C4-2B (cell line): ENCODE measurements at regions not wholly inside any gene's neighbourhood (a gene's known extent, or its start where the extent isn't known, plus 50 kb on each side); places are given as distances from the start of the nearest gene placed in this dataset.

Source experiments
- CTCF ChIP-seq: fragments of 450-650 bp; conservative IDR thresholded peaks from 2 replicates; pipeline ENCODE4 v1.5.1; 2017; ENCODE audit warnings: mild to moderate bottlenecking
- ZFX ChIP-seq: fragments of 450-650 bp; IDR thresholded peaks from 2 replicates; pipeline ENCODE4 v1.6.1; 2017

- TF ChIP-seq CTCF (no peak), ZFX (no peak)
Observed at GRCh38 chr5:155595791-155596190, 582.2 kb downstream of the KIF4B start.
